Effector memory CD4-positive, alpha-beta T cell (primary cell): ENCODE measurements at regions not wholly inside any gene's neighbourhood (a gene's known extent, or its start where the extent isn't known, plus 50 kb on each side); places are given as distances from the start of the nearest gene placed in this dataset.

Source experiments
- DNase-seq, 3 donors: peaks; one replicate each; pipeline ENCODE4 v3.0.0-alpha.2; 2020
- H3K27ac ChIP-seq: 2 replicates; pipeline ENCODE4 v1.7.0; 2013; ENCODE audit warnings: mild to moderate bottlenecking, low read length, moderate library complexity; ENCODE audit not compliant: insufficient read depth, poor library complexity, severe bottlenecking
- H3K27me3 ChIP-seq: replicated peaks from 2 replicates; pipeline ENCODE4 v1.7.0; 2013; ENCODE audit warnings: mild to moderate bottlenecking, low read length; ENCODE audit not compliant: insufficient read depth, control insufficient read depth, poor library complexity, severe bottlenecking
- H3K36me3 ChIP-seq: 2 replicates; pipeline ENCODE4 v1.7.0; 2013; ENCODE audit warnings: mild to moderate bottlenecking, low read length, moderate library complexity; ENCODE audit not compliant: control insufficient read depth, insufficient read depth
- H3K4me1 ChIP-seq: 2 replicates; pipeline ENCODE4 v1.7.0; 2013; ENCODE audit warnings: low read length, mild to moderate bottlenecking; ENCODE audit not compliant: control insufficient read depth, insufficient read depth, poor library complexity, severe bottlenecking
- H3K4me3 ChIP-seq: 2 replicates; pipeline ENCODE4 v1.7.0; 2013; ENCODE audit warnings: low read length, low read depth, mild to moderate bottlenecking; ENCODE audit not compliant: insufficient read depth, poor library complexity, severe bottlenecking
- H3K9me3 ChIP-seq: 2 replicates; pipeline ENCODE4 v1.7.0; 2013; ENCODE audit warnings: mild to moderate bottlenecking, low read length, moderate library complexity; ENCODE audit not compliant: control insufficient read depth

- DNase-seq, result no peak
- no peaks in the 10 kb centered on the region for H3K36me3 ChIP-seq
These were observed 636.3 kb upstream of the TENM4 start for GRCh38 chr11:80077113-80077512.

GRCh38 chr11:80074837-80075236, 634.0 kb upstream of the TENM4 start:
- no peak for DNase-seq
- no peaks in the 10 kb centered on the region for H3K4me1 ChIP-seq
- peaks cover 5% of the 10 kb centered on the region for H3K9me3 ChIP-seq
- H3K36me3 ChIP-seq, result no peaks in the 10 kb centered on the region
- H3K27me3 ChIP-seq, result no peaks in the 10 kb centered on the region
- H3K27ac ChIP-seq, result no peak overlapping the region
- no peak overlapping the region for H3K4me3 ChIP-seq

More at GRCh38 chr11:80077113-80077512, 636.3 kb upstream of the TENM4 start:
- Histone ChIP-seq H3K27me3 (no peaks in the 10 kb centered on the region), H3K4me1 (no peaks in the 10 kb centered on the region), H3K27ac (no peak overlapping the region), H3K9me3 (no peaks in the 10 kb centered on the region), H3K4me3 (no peak overlapping the region)

- Histone ChIP-seq H3K27me3 (no peaks in the 10 kb centered on the region), H3K27ac (no peak overlapping the region), H3K4me3 (no peak overlapping the region), H3K4me1 (no peaks in the 10 kb centered on the region), H3K36me3 (no peaks in the 10 kb centered on the region), H3K9me3 (peaks cover 5% of the 10 kb centered on the region)
- no peak for DNase-seq
These were observed 625.5 kb upstream of the TENM4 start for GRCh38 chr11:80066291-80066690.

DNA sequence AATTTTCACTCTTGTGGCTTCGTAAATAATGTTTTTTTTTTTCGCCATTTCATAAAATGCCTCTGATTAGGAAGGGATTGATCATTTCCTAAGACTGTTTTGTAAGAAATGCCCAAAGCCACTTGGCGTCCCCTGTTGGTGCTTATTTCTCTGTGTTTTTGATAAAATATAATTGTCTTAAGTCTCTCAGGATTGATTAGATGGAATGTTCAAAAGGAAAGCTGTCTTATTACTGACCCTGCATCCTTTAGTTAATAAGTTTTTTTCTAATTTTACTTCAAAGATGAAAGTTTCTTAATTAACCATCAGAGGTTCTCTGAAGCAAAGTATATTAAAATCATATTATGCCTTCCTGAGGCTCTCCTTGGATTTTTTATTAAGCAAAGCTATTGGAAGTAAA, 624.3 kb upstream of the TENM4 start:
- no peak for DNase-seq
- no peak overlapping the region for H3K27ac ChIP-seq
- no peaks in the 10 kb centered on the region for H3K9me3 ChIP-seq
- no peaks in the 10 kb centered on the region for H3K27me3 ChIP-seq
- H3K4me1 ChIP-seq, result no peaks in the 10 kb centered on the region
- no peak overlapping the region for H3K4me3 ChIP-seq
- no peaks in the 10 kb centered on the region for H3K36me3 ChIP-seq

GRCh38 chr11:80061056-80061455, 620.2 kb upstream of the TENM4 start:
- DNase-seq, result no peak
- Histone ChIP-seq H3K4me3 (no peak overlapping the region), H3K27me3 (no peaks in the 10 kb centered on the region), H3K27ac (no peak overlapping the region), H3K9me3 (no peaks in the 10 kb centered on the region), H3K36me3 (no peaks in the 10 kb centered on the region), H3K4me1 (no peaks in the 10 kb centered on the region)

DNA sequence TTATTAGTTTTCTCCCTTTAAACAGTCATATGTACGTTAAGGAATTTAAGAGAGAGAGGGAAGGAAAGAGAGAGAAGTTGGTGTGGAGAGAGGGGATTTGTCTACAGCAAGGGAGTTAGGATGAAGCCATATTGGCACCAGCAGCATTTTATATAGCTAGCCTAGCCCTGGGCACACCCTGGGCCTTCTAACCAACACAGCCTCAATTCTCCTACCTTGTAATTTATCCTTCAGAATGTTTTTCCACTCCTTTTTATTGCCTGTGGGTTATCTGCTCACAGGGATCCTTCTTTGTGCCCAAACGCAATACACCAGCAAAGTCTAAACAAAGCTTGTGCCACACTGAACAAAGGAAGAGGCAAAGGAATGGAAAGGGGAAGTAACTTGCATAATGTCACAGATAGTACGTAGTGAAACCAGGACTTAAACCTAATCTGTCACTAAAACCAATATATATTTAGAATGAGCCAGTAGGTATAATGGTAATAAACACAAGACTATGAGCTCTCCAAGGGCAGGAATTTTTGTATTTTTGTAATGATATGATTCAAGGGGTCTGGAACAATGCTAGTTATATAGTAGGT, 613.8 kb upstream of the TENM4 start:
- H3K4me3 ChIP-seq, result no peak overlapping the region
- H3K36me3 ChIP-seq, result no peaks in the 10 kb centered on the region
- no peak overlapping the region for H3K27ac ChIP-seq
- no peaks in the 10 kb centered on the region for H3K4me1 ChIP-seq
- DNase-seq, result no peak
- no peaks in the 10 kb centered on the region for H3K9me3 ChIP-seq
- H3K27me3 ChIP-seq, result no peaks in the 10 kb centered on the region

GRCh38 chr11:80048513-80048912, 607.7 kb upstream of the TENM4 start:
- no peaks in the 10 kb centered on the region for H3K4me1 ChIP-seq
- no peaks in the 10 kb centered on the region for H3K36me3 ChIP-seq
- no peak overlapping the region for H3K4me3 ChIP-seq
- no peaks in the 10 kb centered on the region for H3K9me3 ChIP-seq
- DNase-seq, result no peak
- no peak overlapping the region for H3K27ac ChIP-seq
- no peaks in the 10 kb centered on the region for H3K27me3 ChIP-seq

DNA sequence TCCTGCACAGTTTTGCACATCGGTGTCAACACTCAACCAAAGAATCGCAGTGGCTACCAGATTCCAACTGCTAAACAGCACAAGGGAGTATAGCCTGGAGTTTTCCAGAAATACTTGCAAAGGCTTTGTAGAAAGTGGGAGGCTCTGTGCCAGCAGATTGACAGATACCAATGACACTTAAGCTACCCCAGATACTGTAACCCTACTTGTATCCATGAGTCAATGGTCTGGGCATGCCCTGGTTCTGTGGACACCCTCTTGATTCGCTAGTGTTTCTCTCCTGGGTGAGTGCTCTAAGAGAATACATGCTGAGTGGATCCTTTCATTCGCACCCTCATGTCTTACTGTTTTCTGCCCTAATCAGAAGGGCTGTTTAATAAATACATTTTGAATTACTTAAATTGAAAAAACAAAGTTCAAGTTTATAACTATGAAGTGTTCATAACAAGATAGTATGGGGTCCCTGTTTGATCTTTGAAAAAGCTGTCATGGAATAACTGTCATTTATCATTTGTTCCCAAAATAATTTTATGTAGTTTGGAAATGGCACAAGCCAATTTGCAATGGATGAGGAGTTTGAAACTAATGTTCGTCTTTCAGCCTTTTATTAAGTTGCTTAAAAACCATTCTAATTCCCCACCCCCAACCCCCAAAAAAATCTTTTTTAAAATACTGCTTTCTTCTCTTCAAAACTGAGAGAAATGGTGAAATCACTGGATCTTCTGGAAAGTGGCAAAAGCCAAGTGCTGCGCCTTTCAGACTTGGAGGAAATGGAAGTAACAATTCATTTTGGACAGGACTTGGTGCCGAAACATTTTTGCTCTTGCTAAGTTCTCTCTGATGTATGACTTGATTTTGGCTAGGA, 600.5 kb upstream of the TENM4 start:
- no peak overlapping the region for H3K4me3 ChIP-seq
- DNase-seq, result no peak
- H3K36me3 ChIP-seq, result no peaks in the 10 kb centered on the region
- H3K4me1 ChIP-seq, result no peaks in the 10 kb centered on the region
- H3K9me3 ChIP-seq, result no peaks in the 10 kb centered on the region
- H3K27me3 ChIP-seq, result no peaks in the 10 kb centered on the region
- H3K27ac ChIP-seq, result no peak overlapping the region

GRCh38 chr11:80034801-80035200, 594.0 kb upstream of the TENM4 start:
- Histone ChIP-seq H3K27ac (no peak overlapping the region), H3K9me3 (no peaks in the 10 kb centered on the region), H3K4me1 (no peaks in the 10 kb centered on the region), H3K27me3 (no peaks in the 10 kb centered on the region), H3K4me3 (no peak overlapping the region), H3K36me3 (no peaks in the 10 kb centered on the region)
- DNase-seq, result no peak

DNA sequence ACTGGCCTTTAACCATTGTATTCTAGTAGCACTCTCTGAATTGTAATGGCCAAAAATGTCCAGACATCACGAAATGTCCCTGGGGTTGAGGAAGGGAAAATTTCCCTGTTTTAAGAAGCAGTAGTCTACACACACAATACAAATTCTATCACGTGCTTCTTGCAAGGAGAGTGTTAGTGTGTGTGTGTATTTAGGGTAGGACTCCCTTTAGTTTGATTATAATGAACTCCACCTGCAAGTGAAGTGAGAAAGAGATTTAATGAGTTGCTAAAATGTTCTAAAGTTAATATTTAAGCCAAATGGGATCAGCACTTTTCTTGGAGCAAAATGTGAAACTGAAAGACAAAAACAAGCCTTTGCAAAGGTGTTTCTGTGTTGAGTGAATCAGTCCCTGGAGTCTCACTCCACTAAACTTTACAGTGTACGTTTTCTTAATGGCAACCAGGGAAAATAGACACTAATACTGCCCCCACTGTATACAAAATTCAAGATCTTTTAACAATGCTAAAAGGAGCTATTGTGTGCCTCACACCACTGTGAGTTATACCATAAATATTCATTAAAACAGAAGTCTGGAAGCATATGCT, 590.3 kb upstream of the TENM4 start:
- H3K4me3 ChIP-seq, result no peak overlapping the region
- no peaks in the 10 kb centered on the region for H3K27me3 ChIP-seq
- H3K9me3 ChIP-seq, result no peaks in the 10 kb centered on the region
- no peaks in the 10 kb centered on the region for H3K4me1 ChIP-seq
- no peak overlapping the region for H3K27ac ChIP-seq
- no peak for DNase-seq
- H3K36me3 ChIP-seq, result no peaks in the 10 kb centered on the region
